GM12878 (cell line): ENCODE measurements at regions not wholly inside any gene's neighbourhood (a gene's known extent, or its start where the extent isn't known, plus 50 kb on each side); places are given as distances from the start of the nearest gene placed in this dataset.

ENCODE experiments used
- ATAC-seq: fragments of 200-7000 bp; cut with Tn5 transposase; 3 replicates; pipeline ENCODE4 v1.9.1; 2020; ENCODE audit warnings: mild to moderate bottlenecking, moderate library complexity
- BruUV-seq: library from RNA; stranded (reverse); fragments of 400-500 nt; replicated peaks from 2 replicates; lab custom pipeline; 2021; lab: Mats Ljungman, UMichigan
- CTCF ChIA-PET: fragments of 300-600 bp; sonication (Branson Sonifier 250); formaldehyde crosslinking; extraction: SDS; loops from one replicate; lab custom pipeline; 2021; ENCODE audit warnings: inconsistent platforms; lab: Yijun Ruan, JAX
- POLR2A ChIA-PET: fragments of 350-600 bp; formaldehyde crosslinking; extraction: SDS; loops from one replicate; lab custom pipeline; 2021; ENCODE audit warnings: inconsistent platforms; lab: Charles Lee
- RAD21 ChIA-PET: fragments of 300-600 bp; sonication (Branson Sonifier 250); formaldehyde crosslinking; loops from one replicate; lab custom pipeline; 2023; ENCODE audit warnings: antibody characterized with exemption; ENCODE audit not compliant: unreplicated experiment; lab: Charles Lee
- SMC1A ChIA-PET: fragments of 300-600 bp; sonication (Branson Sonifier 250); formaldehyde crosslinking; loops from one replicate; lab custom pipeline; 2023; ENCODE audit not compliant: unreplicated experiment, uncharacterized antibody; lab: Charles Lee
- DNase-seq: peaks from one replicate; pipeline ENCODE4 v3.0.0-alpha.2; 2011; ENCODE audit warnings: low read depth, low spot score
- FAIRE-seq: peaks from 3 replicates; lab custom pipeline; 2011; peaks lifted over from hg19 to GRCh38; lab: Jason Lieb, UNC
- H2AFZ ChIP-seq: 2 replicates; pipeline ENCODE4 v1.6.0; 2011; ENCODE audit warnings: low read depth, low read length, control low read depth; ENCODE audit not compliant: control insufficient read depth
- H3K27ac ChIP-seq: 2 replicates; pipeline ENCODE4 v1.5.1; 2011; ENCODE audit warnings: control low read depth; ENCODE audit not compliant: control insufficient read depth, insufficient read depth
- H3K27me3 ChIP-seq, 2 experiments: replicated peaks in 1 of 2; 2 replicates each; pipeline versions ENCODE4 v1.6.0 to v1.6.1; 2011; ENCODE audit warnings: low read length in 1 of 2; ENCODE audit not compliant: control insufficient read depth in 2 of 2, insufficient read depth in 2 of 2
- H3K36me3 ChIP-seq, 2 experiments: 2 replicates each; pipeline ENCODE4 v1.5.1; 2011; ENCODE audit warnings: low read length in 1 of 2; ENCODE audit not compliant: control insufficient read depth in 2 of 2, insufficient read depth in 2 of 2
- H3K4me1 ChIP-seq: 2 replicates; pipeline ENCODE4 v1.6.1; 2011; ENCODE audit warnings: mild to moderate bottlenecking, low read length, moderate library complexity, mixed read lengths; ENCODE audit not compliant: control insufficient read depth, insufficient read depth
- H3K4me2 ChIP-seq: 2 replicates; pipeline ENCODE4 v1.6.0; 2011; ENCODE audit warnings: control low read depth; ENCODE audit not compliant: control insufficient read depth, insufficient read depth
- H3K4me3 ChIP-seq: fragments of 200-600 bp; sonication (generic); 2 replicates; pipeline ENCODE4 v1.5.1; 2016
- H3K79me2 ChIP-seq: 2 replicates; pipeline ENCODE4 v1.6.0; 2011; ENCODE audit warnings: low read length; ENCODE audit not compliant: control insufficient read depth, insufficient read depth
- H3K9ac ChIP-seq: 2 replicates; pipeline ENCODE4 v1.8.0; 2011; ENCODE audit warnings: low read length, control low read depth, mixed read lengths; ENCODE audit not compliant: control insufficient read depth, insufficient read depth
- H3K9me3 ChIP-seq: replicated peaks from 3 replicates; pipeline ENCODE4 v1.5.1; 2011; ENCODE audit warnings: mild to moderate bottlenecking, low read length; ENCODE audit not compliant: control insufficient read depth, insufficient read depth
- H4K20me1 ChIP-seq: 2 replicates; pipeline ENCODE4 v1.6.0; 2011; ENCODE audit not compliant: control insufficient read depth, insufficient read depth
- BACH1 ChIP-seq: fragments of 450-650 bp; IDR thresholded peaks from 2 replicates; pipeline ENCODE4 v1.6.1; 2017; ENCODE audit warnings: mild to moderate bottlenecking, borderline replicate concordance
- BCL11A ChIP-seq: IDR thresholded peaks from 2 replicates; pipeline ENCODE4 v1.6.1; 2011; ENCODE audit warnings: low read depth, low read length
- BCL3 ChIP-seq: IDR thresholded peaks from 2 replicates; pipeline ENCODE4 v1.6.1; 2011; ENCODE audit warnings: borderline replicate concordance, low read depth, mild to moderate bottlenecking, moderate library complexity, low read length; ENCODE audit not compliant: insufficient read depth, poor library complexity, severe bottlenecking
- FOS ChIP-seq: IDR thresholded peaks from 3 replicates; pipeline ENCODE4 v1.6.1; 2011; ENCODE audit warnings: borderline replicate concordance; ENCODE audit not compliant: insufficient read length; ENCODE audit errors: extremely low read depth
- HDAC2 ChIP-seq: fragments of 200-600 bp; sonication (generic); IDR thresholded peaks from 2 replicates; pipeline ENCODE4 v1.6.1; 2017
- JUNB ChIP-seq: IDR thresholded peaks from 2 replicates; pipeline ENCODE4 v1.6.1; 2016; ENCODE audit warnings: antibody characterized with exemption, mild to moderate bottlenecking
- KLF5 ChIP-seq: fragments of 450-650 bp; IDR thresholded peaks from 2 replicates; pipeline ENCODE4 v1.6.1; 2014; ENCODE audit warnings: mild to moderate bottlenecking; ENCODE audit not compliant: partially characterized antibody
- MTA2 ChIP-seq: fragments of 450-650 bp; IDR thresholded peaks from 2 replicates; pipeline ENCODE4 v1.6.1; 2016; ENCODE audit warnings: low read depth, mild to moderate bottlenecking, moderate library complexity
- MYB ChIP-seq: fragments of 150-350 bp; IDR thresholded peaks from 2 replicates; pipeline ENCODE4 v1.6.1; 2014; ENCODE audit warnings: mild to moderate bottlenecking, low read depth, low read length, borderline replicate concordance
- PAX5 ChIP-seq: IDR thresholded peaks from 2 replicates; pipeline ENCODE4 v1.6.1; 2011; ENCODE audit warnings: low read depth, low read length, borderline replicate concordance
- RBBP5 ChIP-seq: fragments of 200-600 bp; sonication (generic); conservative IDR thresholded peaks from 2 replicates; pipeline ENCODE4 v1.6.1; 2016
- RELA ChIP-seq: fragments of 450-650 bp; IDR thresholded peaks from 2 replicates; pipeline ENCODE4 v1.8.0; 2014; ENCODE audit warnings: borderline replicate concordance; ENCODE audit not compliant: partially characterized antibody
- SIN3A ChIP-seq: IDR thresholded peaks from 2 replicates; pipeline ENCODE4 v1.6.1; 2012; ENCODE audit warnings: low read depth, low read length, improper control_type of control experiment
- SREBF1 ChIP-seq: IDR thresholded peaks from 2 replicates; pipeline ENCODE4 v1.6.1; 2012; ENCODE audit warnings: mild to moderate bottlenecking, low read length
- SUPT20H ChIP-seq: IDR thresholded peaks from 2 replicates; pipeline ENCODE4 v1.6.1; 2011; ENCODE audit warnings: low read depth, mild to moderate bottlenecking, low read length, moderate library complexity, borderline replicate concordance; ENCODE audit not compliant: control insufficient read depth
- ZNF274 ChIP-seq: IDR thresholded peaks from one replicate; pipeline ENCODE4 v1.8.0; 2011; ENCODE audit not compliant: insufficient read length, insufficient read depth
- ZSCAN29 ChIP-seq: fragments of 450-650 bp; IDR thresholded peaks from 2 replicates; pipeline ENCODE4 v1.6.1; 2017; ENCODE audit warnings: mild to moderate bottlenecking, moderate library complexity
- WGBS: methylation state at CpG from one replicate; pipeline ENCODE4 v1.1.6; 2016; ENCODE audit warnings: low lambda C conversion rate; ENCODE audit not compliant: insufficient replicate concordance, insufficient coverage; ENCODE audit errors: missing lambda C conversion rate; 5-methylcytosine and 5-hydroxymethylcytosine counted together
- in situ Hi-C: fragments of 300-500 bp; cut with MboI; formaldehyde crosslinking; loops from 9 replicates; pipeline ENCODE4 v1.14.3; 2018; ENCODE audit warnings: mixed read lengths
- intact Hi-C: fragments of 100-400 bp; cut with micrococcal nuclease; formaldehyde crosslinking; loops from one replicate; pipeline ENCODE4 v1.14.2; 2022; ENCODE audit not compliant: unreplicated experiment
- TF ChIP-seq, protein P1 (sequence below): fragments of 450-650 bp; IDR thresholded peaks from 2 replicates; pipeline ENCODE4 v1.6.1; 2014; ENCODE audit warnings: mild to moderate bottlenecking

GRCh38 chr6:112983713-112984261, 636.7 kb downstream of the RFPL4B start:
- Histone ChIP-seq H3K4me2 (no peak overlapping the region), H4K20me1 (no peaks in the 10 kb centered on the region), H3K4me3 (no peak overlapping the region), H3K79me2 (no peaks in the 10 kb centered on the region), H3K4me1 (no peaks in the 10 kb centered on the region), H3K27ac (no peak overlapping the region), H3K9ac (no peak overlapping the region), H3K27me3 (no peaks in the 10 kb centered on the region), H3K9me3 (no peaks in the 10 kb centered on the region), H3K36me3 (no peaks in the 10 kb centered on the region), H2AFZ (no peak overlapping the region)
- ATAC-seq (no peak), FAIRE-seq (no peak), DNase-seq (no peak)
- BruUV-seq, result no TSS peak
- in situ Hi-C loops, result no loop called here
- ChIA-PET POLR2A (no interaction called here), RAD21 (no interaction called here), SMC1A (interaction anchor here (1.0 kb wide), 1 partner anchor 28 kb away, joined by 3 read pairs; no protein-coding TSS in a partner anchor), CTCF (interaction anchor here (0.6 to 1.1 kb wide), 3 partner anchors 16 to 941 kb away, joined by 3 read pairs; no protein-coding TSS in a partner anchor)
- TF ChIP-seq MYB (no peak), RBBP5 (no peak), ZSCAN29 (no peak), HDAC2 (no peak), JUNB (no peak), MTA2 (no peak), FOS (no peak), ZNF274 (no peak), SREBF1 (no peak), SIN3A (no peak)
- intact Hi-C loops, result no loop called here
- WGBS, result 0% methylated on average over 1 of the region's 1 CpG

GRCh38 chr6:112984899-112985298, 637.8 kb downstream of the RFPL4B start:
- FAIRE-seq, result no peak
- no peak overlapping the region for H3K9ac ChIP-seq
- no peaks in the 10 kb centered on the region for H4K20me1 ChIP-seq
- intact Hi-C loops, result no loop called here
- no peak overlapping the region for H2AFZ ChIP-seq
- H3K9me3 ChIP-seq, result no peaks in the 10 kb centered on the region
- no peaks in the 10 kb centered on the region for H3K36me3 ChIP-seq
- H3K4me1 ChIP-seq, result no peaks in the 10 kb centered on the region
- no peak for DNase-seq
- H3K27me3 ChIP-seq, result no peaks in the 10 kb centered on the region
- no peak overlapping the region for H3K4me3 ChIP-seq
- no peak overlapping the region for H3K27ac ChIP-seq
- no peak for ATAC-seq
- in situ Hi-C loops, result no loop called here
- ChIA-PET SMC1A (interaction anchor here (1.0 kb wide), 1 partner anchor 26 kb away, joined by 3 read pairs; no protein-coding TSS in a partner anchor), POLR2A (no interaction called here), CTCF (interaction anchor here (0.9 to 1.1 kb wide), 2 partner anchors 17 to 19 kb away, joined by 3 read pairs; no protein-coding TSS in a partner anchor), RAD21 (no interaction called here)
- H3K4me2 ChIP-seq, result no peak overlapping the region
- no peaks in the 10 kb centered on the region for H3K79me2 ChIP-seq
- no TSS peak for BruUV-seq
- 22% methylated on average over 2 of the region's 2 CpGs for WGBS
- TF ChIP-seq SUPT20H, result no peak
- no peak for TF ChIP-seq SIN3A
- TF ChIP-seq PAX5, result no peak
- TF ChIP-seq RELA, result no peak
- no peak for TF ChIP-seq KLF5
- TF ChIP-seq, protein P1, sequence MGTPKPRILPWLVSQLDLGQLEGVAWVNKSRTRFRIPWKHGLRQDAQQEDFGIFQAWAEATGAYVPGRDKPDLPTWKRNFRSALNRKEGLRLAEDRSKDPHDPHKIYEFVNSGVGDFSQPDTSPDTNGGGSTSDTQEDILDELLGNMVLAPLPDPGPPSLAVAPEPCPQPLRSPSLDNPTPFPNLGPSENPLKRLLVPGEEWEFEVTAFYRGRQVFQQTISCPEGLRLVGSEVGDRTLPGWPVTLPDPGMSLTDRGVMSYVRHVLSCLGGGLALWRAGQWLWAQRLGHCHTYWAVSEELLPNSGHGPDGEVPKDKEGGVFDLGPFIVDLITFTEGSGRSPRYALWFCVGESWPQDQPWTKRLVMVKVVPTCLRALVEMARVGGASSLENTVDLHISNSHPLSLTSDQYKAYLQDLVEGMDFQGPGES, result no peak
- no peak for TF ChIP-seq BCL3
- no peak for TF ChIP-seq BACH1
- TF ChIP-seq BCL11A, result no peak
- no peak for TF ChIP-seq ZNF274
